ENCODE measurements at regions not wholly inside any gene's neighbourhood (a gene's known extent, or its start where the extent isn't known, plus 50 kb on each side); places are given as distances from the start of the nearest gene placed in this dataset.

DNA sequence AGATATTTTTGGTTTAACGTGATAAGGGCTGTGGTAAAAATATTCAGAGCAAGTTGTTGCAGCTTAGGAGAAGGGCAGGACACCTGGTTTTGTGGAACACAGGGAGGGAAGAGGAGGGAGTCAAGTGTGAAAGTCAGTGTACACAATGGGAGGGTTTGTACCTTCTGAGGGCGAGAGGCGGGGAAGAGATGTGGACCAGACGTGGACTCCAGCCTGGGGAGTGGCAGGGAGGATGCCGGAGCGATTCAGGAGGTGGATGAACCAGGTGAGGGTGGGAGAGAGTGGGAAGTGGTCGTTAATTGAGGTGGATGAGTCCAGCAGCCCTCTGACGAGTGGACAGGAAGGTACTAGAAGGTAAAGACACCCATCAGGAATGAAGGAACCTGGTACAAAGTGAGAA is 52.2 kb upstream of the IRF2BP2 start:
- H4K20me1 ChIP-seq (ENCODE audit: control insufficient read depth, insufficient read depth, insufficient read length), result no peaks in the 10 kb centered on the region
- H3K79me1 ChIP-seq (ENCODE audit: insufficient read depth, low read depth, low read length, poor library complexity, severe bottlenecking), result no peaks in the 10 kb centered on the region
- peaks cover 14 to 18% of the 10 kb centered on the region in 2 experiments for H3K4me1 Mint-ChIP-seq
- no peak for DNase-seq
- no peak overlapping the region for H3K18ac ChIP-seq (ENCODE audit: insufficient read length, low read depth, low read length)
- H3K9me3 ChIP-seq (ENCODE audit: control insufficient read depth, low read depth, low read length), result no peaks in the 10 kb centered on the region
- no peaks in the 10 kb centered on the region for H3K23me2 ChIP-seq (ENCODE audit: insufficient read length, low read depth, low read length, poor library complexity, severe bottlenecking)
- H3K4me1 ChIP-seq (ENCODE audit: insufficient read depth, low read length), result peaks cover 3% of the 10 kb centered on the region; the same call in 1 of the 2 replicates
- no peak overlapping the region for H2AFZ ChIP-seq (ENCODE audit: low read length)
- no peak overlapping the region for H4K91ac ChIP-seq (ENCODE audit: insufficient read length, low read depth, low read length)
- H4K8ac ChIP-seq (replicated peaks; ENCODE audit: insufficient read length, low read depth, low read length), result no peak overlapping the region
- no peak overlapping the region for H3T11ph ChIP-seq (ENCODE audit: low read length)
- H2BK120ac ChIP-seq (ENCODE audit: low read depth, low read length, poor library complexity, severe bottlenecking), result no peak overlapping the region
- H3K79me2 ChIP-seq (ENCODE audit: insufficient read depth, low read length), result no peaks in the 10 kb centered on the region
- no CpG with 5 or more reads among the region's 8 CpGs for WGBS (ENCODE audit: extremely low coverage, insufficient read length, low lambda C conversion rate)
- peaks cover 1% of the 10 kb centered on the region for H3K27me3 Mint-ChIP-seq (ENCODE audit: low read depth)
- no peak overlapping the region for H3K23ac ChIP-seq (ENCODE audit: insufficient read length, low read depth, low read length)
- H3K9me3 Mint-ChIP-seq, result peaks cover 0 to under 1% of the 10 kb centered on the region in 2 experiments; a peak in 2 of 5 replicates
- no peak overlapping the region for H3K4ac ChIP-seq (ENCODE audit: low read depth, low read length)
- no peak overlapping the region for H2BK20ac ChIP-seq (ENCODE audit: low read depth, low read length, poor library complexity, severe bottlenecking)
- H3K4me2 ChIP-seq (ENCODE audit: insufficient read depth, insufficient read length, low read length), result no peak overlapping the region
- H3K27ac ChIP-seq (ENCODE audit: insufficient read length, low read depth, low read length), result no peak overlapping the region
- no peak overlapping the region for H3K9ac ChIP-seq (ENCODE audit: extremely low read depth, insufficient read length, low read length)
- no peak overlapping the region for H2AK5ac ChIP-seq (ENCODE audit: insufficient read length, low read length)
- H3K27ac Mint-ChIP-seq, result peak overlapping the region in 1 of 3 experiments; percentile 36; a peak in 1 of 7 replicates
- TF ChIP-seq CTCF (conservative IDR thresholded peaks at IDR 0.05), result no peak
- H3K14ac ChIP-seq (ENCODE audit: insufficient read depth, low read length), result no peak overlapping the region
- H2BK12ac ChIP-seq (ENCODE audit: insufficient read length, low read depth, low read length), result no peak overlapping the region
- no peaks in the 10 kb centered on the region; a peak in 1 of 7 replicates for H3K36me3 Mint-ChIP-seq (ENCODE audit: insufficient read depth in 1 of 3, low read depth in 3 of 3)
- H3K4me3 Mint-ChIP-seq, result no peak overlapping the region
- H3K27me3 ChIP-seq (ENCODE audit: insufficient read depth, low read length), result no peaks in the 10 kb centered on the region
- H2BK15ac ChIP-seq (ENCODE audit: low read depth, low read length), result no peak overlapping the region
- no peak overlapping the region for H2BK5ac ChIP-seq (ENCODE audit: insufficient read length, low read length)
- no peak overlapping the region for H3K56ac ChIP-seq (ENCODE audit: insufficient read length, low read depth, low read length)
- no peak overlapping the region for H4K5ac ChIP-seq (ENCODE audit: insufficient read length, low read depth, low read length)

All from H9 (cell line).